GM18517 (cell line): ENCODE measurements at regions not wholly inside any gene's neighbourhood (a gene's known extent, or its start where the extent isn't known, plus 50 kb on each side); places are given as distances from the start of the nearest gene placed in this dataset.

Source experiments
- ATAC-seq: cut with Tn5 transposase; IDR thresholded peaks from one replicate; pipeline ENCODE4 v1.9.1; 2021; ENCODE audit warnings: mild to moderate bottlenecking, moderate library complexity; ENCODE audit not compliant: unreplicated experiment

GRCh38 chr1:59045137-59045536, 251.8 kb upstream of the FGGY start:
- ATAC-seq: no peak

GRCh38 chr1:59045636-59046035, 251.3 kb upstream of the FGGY start:
- no peak for ATAC-seq

- ATAC-seq: no peak
Measured at GRCh38 chr1:59046134-59046533, 250.8 kb upstream of the FGGY start.

- peak; percentile 95 for ATAC-seq
Measured at GRCh38 chr1:59046730-59047157, 250.2 kb upstream of the FGGY start.

GRCh38 chr1:59051007-59051406, 245.9 kb upstream of the FGGY start:
- no peak for ATAC-seq

GRCh38 chr1:59052166-59052590, 244.7 kb upstream of the FGGY start:
- no peak for ATAC-seq

- no peak for ATAC-seq
Measured at GRCh38 chr1:59054172-59054571, 242.7 kb upstream of the FGGY start.

- ATAC-seq: no peak
Measured at GRCh38 chr1:59055908-59056719, 240.8 kb upstream of the FGGY start.

- no peak for ATAC-seq
Measured at GRCh38 chr1:59057211-59057694, 239.6 kb upstream of the FGGY start.

- no peak for ATAC-seq
Measured at GRCh38 chr1:59057796-59058195, 239.1 kb upstream of the FGGY start.

- no peak for ATAC-seq
Measured at GRCh38 chr1:59058665-59059439, 238.0 kb upstream of the FGGY start.

- no peak for ATAC-seq
Measured at GRCh38 chr1:59061876-59062275, 235.0 kb upstream of the FGGY start.

- ATAC-seq: no peak
Measured at GRCh38 chr1:59062743-59063142, 234.2 kb upstream of the FGGY start.

GRCh38 chr1:59063501-59063900, 233.4 kb upstream of the FGGY start:
- no peak for ATAC-seq

- no peak for ATAC-seq
Measured at GRCh38 chr1:59064592-59064991, 232.3 kb upstream of the FGGY start.

- ATAC-seq: no peak
Measured at GRCh38 chr1:59066236-59066635, 230.7 kb upstream of the FGGY start.

GRCh38 chr1:59070610-59071009, 226.3 kb upstream of the FGGY start:
- ATAC-seq: no peak

- ATAC-seq: no peak
Measured at GRCh38 chr1:59071289-59071688, 225.6 kb upstream of the FGGY start.

GRCh38 chr1:59071876-59072582, 224.9 kb upstream of the FGGY start:
- ATAC-seq: no peak

GRCh38 chr1:59072583-59072947, 224.3 kb upstream of the FGGY start:
- no peak for ATAC-seq

GRCh38 chr1:59074598-59074997, 222.3 kb upstream of the FGGY start:
- no peak for ATAC-seq
